ENCODE measurements at regions not wholly inside any gene's neighbourhood (a gene's known extent, or its start where the extent isn't known, plus 50 kb on each side); places are given as distances from the start of the nearest gene placed in this dataset.
A peak's percentile ranks its signal among the peaks of the same experiment; 100 is the strongest.

GRCh38 chr10:44009891-44010632 is 361.4 kb upstream of the ZNF32 start:
- WGBS, result 89% methylated on average over 8 of the region's 8 CpGs
- Histone ChIP-seq H3K27ac (replicated peaks in 1 of 4) (no peak overlapping the region), H3K4me1 (peaks cover 0 to 22% (median 16%) of the 10 kb centered on the region in 4 donors), H3K9me3 (no peaks in the 10 kb centered on the region), H3K27me3 (no peaks in the 10 kb centered on the region), H3K4me3 (no peak overlapping the region), H3K36me3 (no peaks in the 10 kb centered on the region)
- DNase-seq (ENCODE audit: extremely low spot score), result peak; percentile 64
- TF ChIP-seq, protein P1, sequence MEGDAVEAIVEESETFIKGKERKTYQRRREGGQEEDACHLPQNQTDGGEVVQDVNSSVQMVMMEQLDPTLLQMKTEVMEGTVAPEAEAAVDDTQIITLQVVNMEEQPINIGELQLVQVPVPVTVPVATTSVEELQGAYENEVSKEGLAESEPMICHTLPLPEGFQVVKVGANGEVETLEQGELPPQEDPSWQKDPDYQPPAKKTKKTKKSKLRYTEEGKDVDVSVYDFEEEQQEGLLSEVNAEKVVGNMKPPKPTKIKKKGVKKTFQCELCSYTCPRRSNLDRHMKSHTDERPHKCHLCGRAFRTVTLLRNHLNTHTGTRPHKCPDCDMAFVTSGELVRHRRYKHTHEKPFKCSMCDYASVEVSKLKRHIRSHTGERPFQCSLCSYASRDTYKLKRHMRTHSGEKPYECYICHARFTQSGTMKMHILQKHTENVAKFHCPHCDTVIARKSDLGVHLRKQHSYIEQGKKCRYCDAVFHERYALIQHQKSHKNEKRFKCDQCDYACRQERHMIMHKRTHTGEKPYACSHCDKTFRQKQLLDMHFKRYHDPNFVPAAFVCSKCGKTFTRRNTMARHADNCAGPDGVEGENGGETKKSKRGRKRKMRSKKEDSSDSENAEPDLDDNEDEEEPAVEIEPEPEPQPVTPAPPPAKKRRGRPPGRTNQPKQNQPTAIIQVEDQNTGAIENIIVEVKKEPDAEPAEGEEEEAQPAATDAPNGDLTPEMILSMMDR (IDR thresholded peaks at IDR 0.05), result no peak
- TF ChIP-seq EP300 (IDR thresholded peaks at IDR 0.05) (no peak), POLR2A (IDR thresholded peaks at IDR 0.05; ENCODE audit: low read depth) (no peak), POLR2AphosphoS5 (IDR thresholded peaks at IDR 0.05) (no peak)
- intact Hi-C loops (cut with DNase I), result no loop called here

DNA sequence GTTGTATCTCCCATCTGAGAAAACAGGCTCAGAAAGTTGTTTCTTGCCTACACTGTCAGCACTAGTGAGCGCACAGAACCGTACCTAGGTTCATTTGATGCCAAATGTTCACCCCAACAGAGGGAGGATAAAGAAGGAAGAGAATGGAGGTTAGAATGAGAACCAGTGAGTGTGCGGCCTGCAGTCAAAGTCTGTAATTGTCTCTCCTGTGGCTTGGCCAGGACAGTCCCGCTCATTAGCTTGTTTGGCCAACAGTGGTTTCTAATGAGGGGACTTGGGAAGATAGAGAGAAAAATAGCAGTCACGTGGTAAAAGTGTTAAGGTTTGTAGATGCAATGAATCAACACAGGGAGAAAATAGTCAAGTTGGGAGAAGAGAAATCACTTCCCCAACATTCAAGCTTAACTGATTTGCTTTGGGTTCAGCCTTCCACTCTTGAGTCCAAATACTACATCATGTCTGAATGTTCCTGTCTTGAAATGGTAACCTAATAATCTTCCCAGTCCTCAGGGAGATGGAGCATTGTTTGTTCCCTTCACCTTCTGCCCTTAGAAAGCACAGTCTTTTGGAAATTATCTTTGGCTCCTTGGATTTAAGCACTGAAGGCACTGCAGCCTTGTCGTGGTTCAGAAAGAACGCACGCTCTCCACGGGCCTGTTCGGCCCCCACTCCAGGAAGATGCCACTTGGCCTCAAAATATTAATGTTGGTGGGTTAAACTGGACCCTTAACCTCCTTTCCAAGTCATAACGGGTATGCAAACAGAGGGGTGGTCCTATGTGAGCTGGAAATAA is 360.4 kb upstream of the ZNF32 start:
- H3K4me1 ChIP-seq, result peaks cover 0 to 22% (median 16%) of the 10 kb centered on the region in 4 donors
- peak overlapping the region in 2 of 4 donors; percentile 44 to 47 for H3K27ac ChIP-seq (replicated peaks in 1 of 4)
- intact Hi-C loops (cut with DNase I), result no loop called here
- H3K9me3 ChIP-seq, result no peaks in the 10 kb centered on the region
- WGBS, result 70% methylated on average over 11 of the region's 11 CpGs
- H3K36me3 ChIP-seq, result no peaks in the 10 kb centered on the region
- TF ChIP-seq EP300 (IDR thresholded peaks at IDR 0.05) (no peak), POLR2A (IDR thresholded peaks at IDR 0.05; ENCODE audit: low read depth) (no peak), POLR2AphosphoS5 (IDR thresholded peaks at IDR 0.05) (no peak)
- TF ChIP-seq, protein P1 (IDR thresholded peaks at IDR 0.05), result no peak
- no peak overlapping the region for H3K4me3 ChIP-seq
- H3K27me3 ChIP-seq, result no peaks in the 10 kb centered on the region
- DNase-seq (ENCODE audit: extremely low spot score), result peak; percentile 57

GRCh38 chr10:44008270-44008916 is 359.7 kb upstream of the ZNF32 start:
- Histone ChIP-seq H3K27ac (replicated peaks in 1 of 4) (peak overlapping the region in 2 of 4 donors; percentile 44 to 47), H3K4me3 (no peak overlapping the region), H3K4me1 (peaks cover 0 to 22% (median 16%) of the 10 kb centered on the region in 4 donors), H3K27me3 (no peaks in the 10 kb centered on the region), H3K36me3 (no peaks in the 10 kb centered on the region), H3K9me3 (no peaks in the 10 kb centered on the region)
- 70% methylated on average over 10 of the region's 10 CpGs for WGBS
- DNase-seq (ENCODE audit: extremely low spot score), result peak; percentile 75
- no peak for TF ChIP-seq POLR2A (IDR thresholded peaks at IDR 0.05; ENCODE audit: low read depth)
- TF ChIP-seq POLR2AphosphoS5 (IDR thresholded peaks at IDR 0.05), result no peak
- TF ChIP-seq EP300 (IDR thresholded peaks at IDR 0.05), result no peak
- TF ChIP-seq, protein P1 (IDR thresholded peaks at IDR 0.05), result no peak
- intact Hi-C loops (cut with DNase I), result no loop called here

DNA sequence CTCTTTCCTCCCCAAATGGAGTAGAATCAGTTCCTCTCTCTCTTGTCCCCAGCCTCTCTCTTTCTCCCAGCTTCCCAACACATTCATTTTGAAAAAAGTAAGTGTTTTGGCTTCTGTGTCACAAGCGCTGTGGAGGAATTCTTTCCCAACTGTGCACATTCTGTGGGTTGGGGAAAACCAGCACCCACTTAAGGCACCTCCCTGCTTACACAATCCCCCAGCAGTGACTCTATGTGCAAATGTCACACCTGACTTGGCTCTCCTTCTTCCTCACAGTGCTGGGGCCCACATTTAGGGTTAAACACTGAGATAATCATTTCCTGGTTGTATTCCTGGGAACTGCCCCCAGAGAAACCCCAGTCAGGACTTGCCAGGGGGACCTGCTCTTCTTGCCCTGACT is 358.1 kb upstream of the ZNF32 start:
- TF ChIP-seq, protein P1 (IDR thresholded peaks at IDR 0.05), result no peak
- TF ChIP-seq POLR2A (IDR thresholded peaks at IDR 0.05; ENCODE audit: low read depth) (no peak), EP300 (IDR thresholded peaks at IDR 0.05) (no peak), POLR2AphosphoS5 (IDR thresholded peaks at IDR 0.05) (no peak)
- H3K36me3 ChIP-seq, result no peaks in the 10 kb centered on the region
- peaks cover 0 to 19% (median 12%) of the 10 kb centered on the region in 4 donors for H3K4me1 ChIP-seq
- DNase-seq (ENCODE audit: extremely low spot score), result peak; percentile 74
- intact Hi-C loops (cut with DNase I), result no loop called here
- no peaks in the 10 kb centered on the region for H3K9me3 ChIP-seq
- H3K4me3 ChIP-seq, result no peak overlapping the region
- no peaks in the 10 kb centered on the region for H3K27me3 ChIP-seq
- 81% methylated on average over 1 of the region's 1 CpG for WGBS
- no peak overlapping the region for H3K27ac ChIP-seq (replicated peaks in 1 of 4)
